ENCODE measurements at regions not wholly inside any gene's neighbourhood (a gene's known extent, or its start where the extent isn't known, plus 50 kb on each side); places are given as distances from the start of the nearest gene placed in this dataset.

DNA sequence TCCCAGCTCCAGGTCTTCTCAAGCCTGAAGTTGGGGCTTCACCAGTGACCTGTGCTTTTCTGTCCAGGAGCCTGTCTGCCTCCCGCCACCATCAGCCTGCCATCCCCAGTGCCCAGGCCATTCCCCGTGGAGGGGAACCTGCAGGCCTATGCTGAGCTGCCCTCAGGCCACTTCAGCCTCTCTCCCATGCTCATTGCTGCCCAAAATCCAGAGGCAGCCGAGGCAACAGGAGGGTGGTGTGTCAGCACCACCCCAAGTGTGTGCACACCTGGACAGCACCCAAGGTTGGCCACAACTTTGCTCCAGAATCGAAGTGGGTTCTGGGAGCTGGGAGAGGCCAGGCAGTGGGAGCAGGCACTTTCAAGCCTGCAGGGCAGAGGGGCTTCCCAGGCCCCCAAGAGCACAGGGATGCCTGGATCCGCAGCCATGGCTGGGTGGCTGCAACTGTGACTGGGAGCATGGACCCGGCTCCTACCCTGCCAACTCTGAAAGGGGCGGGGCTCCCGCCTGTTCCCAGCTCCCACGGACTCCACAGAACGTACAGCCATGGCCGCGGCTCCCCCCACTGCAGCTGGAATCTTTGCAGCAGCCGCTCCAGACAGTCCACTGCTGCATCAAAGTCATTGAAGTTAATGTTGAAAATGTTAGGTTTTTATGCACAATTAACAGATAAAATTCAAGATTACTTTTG lies 1747.0 kb downstream of the OLFM4 start:
- Histone ChIP-seq H3K4me2 (ENCODE audit: insufficient read depth, low read length) (no peak overlapping the region), H3K9me1 (replicated peaks; ENCODE audit: control insufficient read depth, extremely low read depth, insufficient read depth, low read length) (no peaks in the 10 kb centered on the region), H3K36me3 (ENCODE audit: control insufficient read depth in 2 of 2, extremely low read depth in 1 of 2, insufficient read depth in 2 of 2, low read length in 2 of 2) (no peaks in the 10 kb centered on the region), H3K27ac (ENCODE audit: insufficient read depth, low read depth, low read length) (no peak overlapping the region), H3K27me3 (ENCODE audit: control insufficient read depth in 2 of 2, insufficient read depth in 2 of 2, low read length in 2 of 2) (no peaks in the 10 kb centered on the region), H4K20me1 (replicated peaks; ENCODE audit: control insufficient read depth, extremely low read depth, insufficient read depth, low read length) (no peaks in the 10 kb centered on the region), H2AFZ (ENCODE audit: low read depth, low read length) (no peak overlapping the region), H3K4me1 (ENCODE audit: control insufficient read depth, extremely low read depth, insufficient read depth, low read length) (no peaks in the 10 kb centered on the region), H3K4me3 (replicated peaks in 1 of 3; ENCODE audit: insufficient read depth in 1 of 3, low read depth in 1 of 3, low read length in 3 of 3) (no peak overlapping the region), H3K9me3 (replicated peaks; ENCODE audit: control insufficient read depth, insufficient read depth, low read length) (peaks cover 4% of the 10 kb centered on the region), H3K9ac (replicated peaks; ENCODE audit: extremely low read depth, insufficient read depth, low read length) (no peak overlapping the region), H3K79me2 (ENCODE audit: control insufficient read depth, insufficient read depth, low read length) (no peaks in the 10 kb centered on the region)
- intact Hi-C loops (cut with micrococcal nuclease) = no loop called here
- no peak for DNase-seq (ENCODE audit: low read depth, low spot score)
- CTCF ChIA-PET = no interaction called here
- TF ChIP-seq POLR2AphosphoS5 (IDR thresholded peaks at IDR 0.05; ENCODE audit: insufficient read depth, low read depth, low read length) (no peak), EZH2 (IDR thresholded peaks at IDR 0.05; ENCODE audit: borderline replicate concordance, low read depth, low read length, severe bottlenecking) (no peak), JUN (IDR thresholded peaks at IDR 0.05; ENCODE audit: borderline replicate concordance, insufficient read depth, insufficient read length, low read depth) (no peak), MYC (IDR thresholded peaks at IDR 0.05; ENCODE audit: low read depth, low read length) (no peak), GATA2 (IDR thresholded peaks at IDR 0.05; ENCODE audit: insufficient read depth, insufficient read length, low read depth, low read length) (no peak), POLR2A (IDR thresholded peaks at IDR 0.05; ENCODE audit: low read depth, low read length) (no peak), FOS (IDR thresholded peaks at IDR 0.05; ENCODE audit: borderline replicate concordance, insufficient read depth, low read length) (no peak)
- TF ChIP-seq, protein P1, sequence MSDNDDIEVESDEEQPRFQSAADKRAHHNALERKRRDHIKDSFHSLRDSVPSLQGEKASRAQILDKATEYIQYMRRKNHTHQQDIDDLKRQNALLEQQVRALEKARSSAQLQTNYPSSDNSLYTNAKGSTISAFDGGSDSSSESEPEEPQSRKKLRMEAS (IDR thresholded peaks at IDR 0.05; ENCODE audit: insufficient read depth, insufficient read length) = no peak
- TF ChIP-seq, protein P2, sequence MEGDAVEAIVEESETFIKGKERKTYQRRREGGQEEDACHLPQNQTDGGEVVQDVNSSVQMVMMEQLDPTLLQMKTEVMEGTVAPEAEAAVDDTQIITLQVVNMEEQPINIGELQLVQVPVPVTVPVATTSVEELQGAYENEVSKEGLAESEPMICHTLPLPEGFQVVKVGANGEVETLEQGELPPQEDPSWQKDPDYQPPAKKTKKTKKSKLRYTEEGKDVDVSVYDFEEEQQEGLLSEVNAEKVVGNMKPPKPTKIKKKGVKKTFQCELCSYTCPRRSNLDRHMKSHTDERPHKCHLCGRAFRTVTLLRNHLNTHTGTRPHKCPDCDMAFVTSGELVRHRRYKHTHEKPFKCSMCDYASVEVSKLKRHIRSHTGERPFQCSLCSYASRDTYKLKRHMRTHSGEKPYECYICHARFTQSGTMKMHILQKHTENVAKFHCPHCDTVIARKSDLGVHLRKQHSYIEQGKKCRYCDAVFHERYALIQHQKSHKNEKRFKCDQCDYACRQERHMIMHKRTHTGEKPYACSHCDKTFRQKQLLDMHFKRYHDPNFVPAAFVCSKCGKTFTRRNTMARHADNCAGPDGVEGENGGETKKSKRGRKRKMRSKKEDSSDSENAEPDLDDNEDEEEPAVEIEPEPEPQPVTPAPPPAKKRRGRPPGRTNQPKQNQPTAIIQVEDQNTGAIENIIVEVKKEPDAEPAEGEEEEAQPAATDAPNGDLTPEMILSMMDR (IDR thresholded peaks at IDR 0.05; ENCODE audit: extremely low read depth in 1 of 2, insufficient read depth in 1 of 2, low read depth in 1 of 2, low read length in 2 of 2) = no peak
- FAIRE-seq = no peak
- dilution Hi-C loops (cut with MboI; ENCODE audit: extremely low pct_ligation_motif_present, low sequenced_read_pairs) = no loop called here
- BruUV-seq (replicated peaks) = no TSS peak
- POLR2A ChIA-PET = no interaction called here
